PC-9 (cell line): ENCODE measurements at regions not wholly inside any gene's neighbourhood (a gene's known extent, or its start where the extent isn't known, plus 50 kb on each side); places are given as distances from the start of the nearest gene placed in this dataset.

Experiments used
- EZH2 ChIP-seq: fragments of 200-600 bp; sonication (generic); IDR thresholded peaks from 2 replicates; pipeline ENCODE4 v1.8.0; 2017; ENCODE audit warnings: antibody characterized with exemption, low read depth
- TF ChIP-seq, protein P1 (sequence below): fragments of 200-600 bp; sonication (generic); conservative IDR thresholded peaks from 2 replicates; pipeline ENCODE4 v1.6.1; 2017; ENCODE audit warnings: mixed run types, antibody characterized with exemption, mild to moderate bottlenecking, moderate library complexity

DNA sequence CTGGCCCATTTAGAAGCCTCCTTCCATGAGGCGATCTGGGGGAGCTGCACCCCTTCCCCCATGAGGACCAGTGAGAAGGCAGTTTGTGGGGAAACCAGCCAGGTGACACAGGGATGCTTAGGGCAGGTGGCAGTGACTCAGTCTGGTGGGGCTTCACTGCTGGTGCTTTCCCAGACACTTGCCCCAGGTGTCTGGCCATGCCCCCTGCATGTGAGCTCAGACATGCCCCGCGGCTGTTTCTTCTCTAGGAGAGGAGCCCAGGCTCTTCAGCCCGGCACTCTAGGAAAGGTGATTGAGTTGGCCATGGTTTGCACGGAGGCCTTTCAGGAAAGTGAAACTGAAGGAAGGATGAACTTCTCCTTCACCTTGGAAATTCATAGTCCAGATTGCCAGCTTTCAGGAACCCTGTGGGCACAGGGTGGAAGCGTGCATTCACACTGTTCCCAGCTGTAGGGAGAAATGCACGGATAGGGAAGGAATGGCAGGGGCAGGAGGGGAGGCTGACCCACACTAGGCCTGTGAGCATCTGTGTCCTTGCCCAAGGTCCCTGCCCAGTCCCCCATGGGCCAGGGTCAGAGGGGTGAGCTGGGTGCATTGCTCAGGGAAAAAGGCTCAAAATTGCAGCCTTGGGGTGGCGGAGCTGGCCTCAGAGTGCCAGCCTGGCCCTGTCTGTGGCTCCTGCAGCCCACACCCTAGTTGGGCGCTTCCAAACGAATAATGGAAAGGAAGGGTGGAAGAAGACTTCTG lies 359.1 kb downstream of the GLRX3 start:
- no peak for TF ChIP-seq EZH2
- TF ChIP-seq, protein P1, sequence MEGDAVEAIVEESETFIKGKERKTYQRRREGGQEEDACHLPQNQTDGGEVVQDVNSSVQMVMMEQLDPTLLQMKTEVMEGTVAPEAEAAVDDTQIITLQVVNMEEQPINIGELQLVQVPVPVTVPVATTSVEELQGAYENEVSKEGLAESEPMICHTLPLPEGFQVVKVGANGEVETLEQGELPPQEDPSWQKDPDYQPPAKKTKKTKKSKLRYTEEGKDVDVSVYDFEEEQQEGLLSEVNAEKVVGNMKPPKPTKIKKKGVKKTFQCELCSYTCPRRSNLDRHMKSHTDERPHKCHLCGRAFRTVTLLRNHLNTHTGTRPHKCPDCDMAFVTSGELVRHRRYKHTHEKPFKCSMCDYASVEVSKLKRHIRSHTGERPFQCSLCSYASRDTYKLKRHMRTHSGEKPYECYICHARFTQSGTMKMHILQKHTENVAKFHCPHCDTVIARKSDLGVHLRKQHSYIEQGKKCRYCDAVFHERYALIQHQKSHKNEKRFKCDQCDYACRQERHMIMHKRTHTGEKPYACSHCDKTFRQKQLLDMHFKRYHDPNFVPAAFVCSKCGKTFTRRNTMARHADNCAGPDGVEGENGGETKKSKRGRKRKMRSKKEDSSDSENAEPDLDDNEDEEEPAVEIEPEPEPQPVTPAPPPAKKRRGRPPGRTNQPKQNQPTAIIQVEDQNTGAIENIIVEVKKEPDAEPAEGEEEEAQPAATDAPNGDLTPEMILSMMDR: no peak
